ENCODE measurements at regions not wholly inside any gene's neighbourhood (a gene's known extent, or its start where the extent isn't known, plus 50 kb on each side); places are given as distances from the start of the nearest gene placed in this dataset.

DNA sequence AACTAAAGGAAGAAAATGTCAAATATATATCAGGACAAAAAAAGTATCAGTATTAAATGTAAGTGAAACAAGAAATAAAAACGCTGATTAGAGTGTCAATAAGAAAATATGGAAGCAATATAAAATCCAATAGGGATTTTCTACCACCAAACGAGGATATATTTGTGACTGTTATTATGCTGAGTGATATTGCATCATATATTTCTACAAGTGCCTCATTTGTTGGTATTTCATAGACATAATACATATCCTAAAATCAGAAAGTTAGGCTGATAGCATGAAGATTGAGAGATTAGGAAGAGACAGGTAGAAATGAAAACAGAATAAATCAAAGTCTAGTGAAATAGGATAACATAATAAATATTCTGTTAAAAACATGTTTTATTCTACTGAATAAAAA, 429.2 kb upstream of the IRAK1BP1 start:
- TF ChIP-seq, protein P1, sequence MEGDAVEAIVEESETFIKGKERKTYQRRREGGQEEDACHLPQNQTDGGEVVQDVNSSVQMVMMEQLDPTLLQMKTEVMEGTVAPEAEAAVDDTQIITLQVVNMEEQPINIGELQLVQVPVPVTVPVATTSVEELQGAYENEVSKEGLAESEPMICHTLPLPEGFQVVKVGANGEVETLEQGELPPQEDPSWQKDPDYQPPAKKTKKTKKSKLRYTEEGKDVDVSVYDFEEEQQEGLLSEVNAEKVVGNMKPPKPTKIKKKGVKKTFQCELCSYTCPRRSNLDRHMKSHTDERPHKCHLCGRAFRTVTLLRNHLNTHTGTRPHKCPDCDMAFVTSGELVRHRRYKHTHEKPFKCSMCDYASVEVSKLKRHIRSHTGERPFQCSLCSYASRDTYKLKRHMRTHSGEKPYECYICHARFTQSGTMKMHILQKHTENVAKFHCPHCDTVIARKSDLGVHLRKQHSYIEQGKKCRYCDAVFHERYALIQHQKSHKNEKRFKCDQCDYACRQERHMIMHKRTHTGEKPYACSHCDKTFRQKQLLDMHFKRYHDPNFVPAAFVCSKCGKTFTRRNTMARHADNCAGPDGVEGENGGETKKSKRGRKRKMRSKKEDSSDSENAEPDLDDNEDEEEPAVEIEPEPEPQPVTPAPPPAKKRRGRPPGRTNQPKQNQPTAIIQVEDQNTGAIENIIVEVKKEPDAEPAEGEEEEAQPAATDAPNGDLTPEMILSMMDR (IDR thresholded peaks at IDR 0.05), result no peak
- WGBS, 2 donors, result 60 to 61% methylated on average over 2 of the region's 2 CpGs

DNA sequence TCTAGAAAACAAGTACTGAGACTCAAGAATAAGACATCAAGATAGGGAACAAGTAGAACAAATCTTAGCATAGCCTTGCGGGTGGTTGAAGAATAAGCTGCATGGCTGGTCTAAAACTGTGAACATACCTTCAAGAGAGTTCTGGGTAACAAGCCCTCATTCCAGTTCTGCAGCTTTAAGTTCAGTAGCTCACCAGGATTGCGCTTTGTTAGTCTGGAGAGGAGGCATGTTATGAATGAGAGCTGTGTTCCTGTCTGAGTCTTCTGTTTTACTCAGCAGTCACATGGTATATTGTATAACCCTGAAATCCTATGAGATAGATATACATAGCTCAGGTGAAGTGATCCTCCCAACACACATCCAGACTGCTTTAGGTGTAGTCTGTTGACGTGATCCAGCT, 406.6 kb upstream of the IRAK1BP1 start:
- TF ChIP-seq, protein P1 (IDR thresholded peaks at IDR 0.05), result no peak
- no peaks in the 10 kb centered on the region for H3K36me3 ChIP-seq

More for the DNA sequence above, 429.2 kb upstream of the IRAK1BP1 start:
- intact Hi-C loops (cut with DNase I), result no loop called here
- Histone ChIP-seq H3K27me3 (no peaks in the 10 kb centered on the region), H3K36me3 (no peaks in the 10 kb centered on the region), H3K9me3 (no peaks in the 10 kb centered on the region), H3K4me3 (no peak overlapping the region), H3K4me1 (no peaks in the 10 kb centered on the region), H3K27ac (no peak overlapping the region)
- ATAC-seq, result no peak
- no peak for DNase-seq

DNA sequence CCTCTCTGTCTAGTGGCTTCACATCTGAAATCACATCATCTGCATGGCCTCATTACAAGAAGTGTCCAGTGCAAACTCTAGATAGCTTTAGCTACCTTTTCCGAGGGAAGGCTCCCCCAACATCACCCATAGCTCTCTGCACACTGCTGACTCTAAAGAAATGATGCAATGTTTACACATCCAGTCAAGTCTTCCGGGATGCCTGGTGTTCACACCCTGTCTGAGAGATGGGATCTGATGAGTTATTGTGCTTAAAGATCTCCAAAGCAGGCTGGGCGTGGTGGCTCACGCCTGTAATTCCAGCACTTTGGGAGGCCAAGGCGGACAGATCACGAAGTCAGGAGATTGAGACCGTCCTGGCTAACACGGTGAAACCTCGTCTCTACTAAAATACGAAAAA, 404.6 kb upstream of the IRAK1BP1 start:
- H3K4me1 ChIP-seq, result no peaks in the 10 kb centered on the region
- ATAC-seq (no peak), DNase-seq (no peak)
- no peaks in the 10 kb centered on the region for H3K27me3 ChIP-seq
- no peak overlapping the region for H3K4me3 ChIP-seq
- TF ChIP-seq, protein P1 (IDR thresholded peaks at IDR 0.05), result no peak
- no peak overlapping the region for H3K27ac ChIP-seq
- intact Hi-C loops (cut with DNase I), result no loop called here
- peaks cover 0 to 12% (median 0%) of the 10 kb centered on the region in 11 donors for H3K9me3 ChIP-seq
- WGBS, 2 donors, result 91 to 92% methylated on average over 10 of the region's 10 CpGs
- H3K36me3 ChIP-seq, result no peaks in the 10 kb centered on the region

More for the DNA sequence above, 406.6 kb upstream of the IRAK1BP1 start:
- Histone ChIP-seq H3K4me1 (no peaks in the 10 kb centered on the region), H3K27ac (no peak overlapping the region), H3K4me3 (no peak overlapping the region), H3K9me3 (no peaks in the 10 kb centered on the region), H3K27me3 (no peaks in the 10 kb centered on the region)
- intact Hi-C loops (cut with DNase I), result no loop called here
- DNase-seq (no peak), ATAC-seq (no peak)
- WGBS, 2 donors, result 73 to 77% methylated on average over 3 of the region's 3 CpGs

DNA sequence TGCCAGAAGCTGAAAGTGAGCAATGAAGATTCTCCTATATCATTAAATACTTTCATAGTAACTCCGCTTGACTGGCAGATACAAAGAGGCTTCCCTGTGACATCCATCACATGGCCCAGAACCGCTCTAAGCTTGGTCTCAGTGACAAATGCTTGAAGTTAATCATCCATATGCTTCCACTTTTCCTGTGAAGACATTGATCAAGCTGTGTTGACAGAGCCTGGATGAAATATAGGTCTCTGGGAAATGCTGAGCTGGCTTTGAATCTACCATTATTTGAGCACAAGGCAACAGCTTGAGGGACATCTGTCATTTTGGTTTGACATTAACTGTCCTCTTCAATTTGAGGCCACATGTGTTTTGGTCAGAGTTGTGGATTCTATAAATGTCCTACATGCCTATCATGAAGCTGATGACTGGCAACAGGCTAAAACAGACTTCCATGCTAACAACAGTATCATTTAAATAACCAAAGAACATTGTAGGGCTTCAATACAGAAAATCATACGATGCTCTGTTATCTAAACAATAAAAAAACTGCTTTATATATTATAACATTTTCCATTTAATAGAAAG, 402.2 kb upstream of the IRAK1BP1 start:
- Histone ChIP-seq H3K36me3 (no peaks in the 10 kb centered on the region), H3K4me3 (no peak overlapping the region), H3K9me3 (peaks cover 0 to 14% (median 0%) of the 10 kb centered on the region in 11 donors), H3K27me3 (no peaks in the 10 kb centered on the region), H3K27ac (no peak overlapping the region), H3K4me1 (no peaks in the 10 kb centered on the region)
- TF ChIP-seq, protein P1 (IDR thresholded peaks at IDR 0.05), result no peak
- ATAC-seq (no peak), DNase-seq (no peak)
- WGBS, 2 donors, result 67 to 68% methylated on average over 3 of the region's 3 CpGs
- intact Hi-C loops (cut with DNase I), result no loop called here
